Loucy (cell line): ENCODE measurements at regions not wholly inside any gene's neighbourhood (a gene's known extent, or its start where the extent isn't known, plus 50 kb on each side); places are given as distances from the start of the nearest gene placed in this dataset.

Experiments
- H2AFZ ChIP-seq: fragments of 200-600 bp; sonication (generic); 2 replicates; pipeline ENCODE4 v1.6.0; 2016; ENCODE audit warnings: antibody characterized with exemption, mild to moderate bottlenecking, low read length, moderate library complexity
- H3F3A ChIP-seq: fragments of 200-600 bp; 2 replicates; pipeline ENCODE4 v1.6.0; 2016; ENCODE audit warnings: antibody characterized with exemption, low read depth, mild to moderate bottlenecking
- H3K27me3 ChIP-seq: fragments of 200-600 bp; sonication (generic); 2 replicates; pipeline ENCODE4 v1.6.1; 2014; ENCODE audit warnings: low read length, mild to moderate bottlenecking; ENCODE audit not compliant: insufficient read depth, poor library complexity, severe bottlenecking
- H3K36me3 ChIP-seq: fragments of 200-600 bp; sonication (generic); 2 replicates; pipeline ENCODE4 v1.6.1; 2016; ENCODE audit warnings: low read length; ENCODE audit not compliant: insufficient read depth
- H3K4me1 ChIP-seq: fragments of 200-600 bp; sonication (generic); 2 replicates; pipeline ENCODE4 v1.5.1; 2014; ENCODE audit warnings: low read length, mild to moderate bottlenecking; ENCODE audit not compliant: insufficient read depth, poor library complexity, severe bottlenecking
- H3K4me2 ChIP-seq: fragments of 200-600 bp; sonication (generic); 2 replicates; pipeline ENCODE4 v1.6.0; 2014; ENCODE audit warnings: antibody characterized with exemption, low read length, low read depth, mild to moderate bottlenecking; ENCODE audit not compliant: poor library complexity, severe bottlenecking
- H3K4me3 ChIP-seq: fragments of 200-600 bp; sonication (generic); 2 replicates; pipeline ENCODE4 v1.5.1; 2014; ENCODE audit warnings: low read length, mild to moderate bottlenecking, mixed read lengths; ENCODE audit not compliant: poor library complexity, severe bottlenecking
- H3K79me2 ChIP-seq: fragments of 200-600 bp; sonication (generic); 2 replicates; pipeline ENCODE4 v1.6.1; 2014; ENCODE audit warnings: low read length; ENCODE audit not compliant: insufficient read depth
- H3K9ac ChIP-seq: fragments of 200-600 bp; sonication (generic); 2 replicates; pipeline ENCODE4 v1.6.0; 2014; ENCODE audit warnings: mild to moderate bottlenecking, low read depth, low read length, moderate library complexity; ENCODE audit not compliant: poor library complexity, severe bottlenecking
- H3K9me2 ChIP-seq: fragments of 200-600 bp; sonication (generic); replicated peaks from 2 replicates; pipeline ENCODE4 v1.6.1; 2016; ENCODE audit warnings: low read depth, low read length, mixed read lengths
- H3K9me3 ChIP-seq: fragments of 200-600 bp; sonication (generic); 2 replicates; pipeline ENCODE4 v1.6.1; 2014; ENCODE audit warnings: mild to moderate bottlenecking, antibody characterized with exemption, low read length, low read depth; ENCODE audit not compliant: insufficient read depth
- H4K20me1 ChIP-seq: fragments of 200-600 bp; sonication (generic); 2 replicates; pipeline ENCODE4 v1.6.0; 2014; ENCODE audit warnings: antibody characterized with exemption, low read length, mild to moderate bottlenecking; ENCODE audit not compliant: insufficient read depth, poor library complexity, severe bottlenecking
- CTCF ChIP-seq: fragments of 200-600 bp; sonication (generic); conservative IDR thresholded peaks from 2 replicates; pipeline ENCODE4 v1.5.1; 2014; ENCODE audit warnings: mild to moderate bottlenecking, antibody characterized with exemption, low read length
- EZH2phosphoT487 ChIP-seq: fragments of 200-600 bp; IDR thresholded peaks from 2 replicates; pipeline ENCODE4 v1.6.1; 2018; ENCODE audit warnings: antibody characterized with exemption, mild to moderate bottlenecking, moderate library complexity, borderline replicate concordance

- H3K4me2 ChIP-seq: no peak overlapping the region
- no peaks in the 10 kb centered on the region for H3F3A ChIP-seq
- H2AFZ ChIP-seq: no peak overlapping the region
- H3K79me2 ChIP-seq: no peaks in the 10 kb centered on the region
- H3K9me3 ChIP-seq: peaks cover 22% of the 10 kb centered on the region; the same call in 1 of the 2 replicates
- H4K20me1 ChIP-seq: no peaks in the 10 kb centered on the region
- no peak overlapping the region for H3K9ac ChIP-seq
- no peaks in the 10 kb centered on the region for H3K9me2 ChIP-seq
- H3K36me3 ChIP-seq: no peaks in the 10 kb centered on the region
- no peak overlapping the region for H3K4me3 ChIP-seq
- no peaks in the 10 kb centered on the region for H3K4me1 ChIP-seq
- TF ChIP-seq EZH2phosphoT487: no peak
- TF ChIP-seq CTCF: no peak
- no peaks in the 10 kb centered on the region for H3K27me3 ChIP-seq
Measured at GRCh38 chr5:35561396-35561795, 56.3 kb upstream of the SPEF2 start.

- Histone ChIP-seq H3K79me2 (no peaks in the 10 kb centered on the region), H3K9me3 (peaks cover 19% of the 10 kb centered on the region; the same call in 1 of the 2 replicates), H3F3A (no peaks in the 10 kb centered on the region)
Measured at GRCh38 chr5:35557748-35558147, 59.9 kb upstream of the SPEF2 start.

GRCh38 chr5:35557199-35557598 lies 60.5 kb upstream of the SPEF2 start:
- TF ChIP-seq CTCF: no peak
- no peak for TF ChIP-seq EZH2phosphoT487
- no peak overlapping the region for H2AFZ ChIP-seq

More at GRCh38 chr5:35557748-35558147, 59.9 kb upstream of the SPEF2 start:
- no peaks in the 10 kb centered on the region; the same call in 1 of the 2 replicates for H3K9me2 ChIP-seq
- H3K9ac ChIP-seq: no peak overlapping the region
- no peak overlapping the region for H3K4me3 ChIP-seq
- H3K4me2 ChIP-seq: no peak overlapping the region
- H3K27me3 ChIP-seq: no peaks in the 10 kb centered on the region
- H2AFZ ChIP-seq: no peak overlapping the region
- TF ChIP-seq CTCF: no peak
- TF ChIP-seq EZH2phosphoT487: no peak
- H4K20me1 ChIP-seq: no peaks in the 10 kb centered on the region
- H3K36me3 ChIP-seq: no peaks in the 10 kb centered on the region
- no peaks in the 10 kb centered on the region for H3K4me1 ChIP-seq

More at GRCh38 chr5:35557199-35557598, 60.5 kb upstream of the SPEF2 start:
- Histone ChIP-seq H3K9me2 (no peaks in the 10 kb centered on the region; the same call in 1 of the 2 replicates), H3F3A (no peaks in the 10 kb centered on the region), H3K4me1 (no peaks in the 10 kb centered on the region), H3K36me3 (no peaks in the 10 kb centered on the region), H3K79me2 (no peaks in the 10 kb centered on the region), H3K27me3 (no peaks in the 10 kb centered on the region), H3K9ac (no peak overlapping the region), H4K20me1 (no peaks in the 10 kb centered on the region), H3K9me3 (peaks cover 15% of the 10 kb centered on the region; the same call in 1 of the 2 replicates), H3K4me2 (no peak overlapping the region), H3K4me3 (no peak overlapping the region)
